ENCODE measurements at regions not wholly inside any gene's neighbourhood (a gene's known extent, or its start where the extent isn't known, plus 50 kb on each side); places are given as distances from the start of the nearest gene placed in this dataset.

GRCh38 chr7:142595816-142596516 lies 153.3 kb upstream of the PRSS1 start:
- TF ChIP-seq CTCF (IDR thresholded peaks at IDR 0.05) (no peak), POLR2AphosphoS5 (IDR thresholded peaks at IDR 0.05) (peak; percentile 73)
